ENCODE measurements at regions not wholly inside any gene's neighbourhood (a gene's known extent, or its start where the extent isn't known, plus 50 kb on each side); places are given as distances from the start of the nearest gene placed in this dataset.

DNA sequence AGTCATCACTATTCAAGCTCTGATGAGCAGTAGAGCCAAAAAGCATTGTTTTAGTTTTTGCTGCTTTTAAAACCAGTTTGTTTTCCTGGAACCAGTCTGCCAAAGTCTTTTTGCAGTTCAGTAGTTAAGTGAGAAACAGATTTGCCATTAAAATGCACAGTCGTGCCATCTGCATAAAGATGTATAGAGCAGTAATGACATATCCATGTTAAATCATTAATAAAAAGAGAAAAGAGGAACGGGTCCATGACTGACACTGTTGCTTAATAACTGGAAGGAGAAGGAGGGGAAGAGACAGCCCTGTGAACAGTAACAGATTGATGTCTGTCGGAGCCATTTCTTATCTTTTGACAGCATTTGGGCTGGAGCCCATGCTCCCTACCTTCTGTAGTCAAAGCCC is 704.6 kb downstream of the SATB2 start:
- H3K4me3 Mint-ChIP-seq: no peak overlapping the region
- H3K9me3 Mint-ChIP-seq: no peaks in the 10 kb centered on the region
- CTCF ChIA-PET: no interaction called here
- H3K4me1 Mint-ChIP-seq (ENCODE audit: low read depth): no peaks in the 10 kb centered on the region
- H3K27ac Mint-ChIP-seq: no peak overlapping the region
- no peaks in the 10 kb centered on the region for H3K27me3 Mint-ChIP-seq (ENCODE audit: low read depth)
- intact Hi-C loops (cut with micrococcal nuclease): no loop called here
- DNase-seq: no peak
- H3K36me3 Mint-ChIP-seq (ENCODE audit: low read depth): no peaks in the 10 kb centered on the region

- Mint-ChIP-seq H3K27me3 (ENCODE audit: low read depth) (no peaks in the 10 kb centered on the region), H3K4me1 (ENCODE audit: low read depth) (no peaks in the 10 kb centered on the region), H3K27ac (no peak overlapping the region), H3K36me3 (ENCODE audit: low read depth) (no peaks in the 10 kb centered on the region), H3K4me3 (no peak overlapping the region), H3K9me3 (peaks cover 2% of the 10 kb centered on the region)
- intact Hi-C loops (cut with micrococcal nuclease): no loop called here
- no peak for DNase-seq
- CTCF ChIA-PET: no interaction called here
Observed at GRCh38 chr2:198749364-198749763, 708.4 kb downstream of the SATB2 start.

GRCh38 chr2:198731842-198732399 is 725.8 kb downstream of the SATB2 start:
- Mint-ChIP-seq H3K4me3 (no peak overlapping the region), H3K36me3 (ENCODE audit: low read depth) (no peaks in the 10 kb centered on the region), H3K4me1 (ENCODE audit: low read depth) (no peaks in the 10 kb centered on the region), H3K27ac (no peak overlapping the region), H3K27me3 (ENCODE audit: low read depth) (no peaks in the 10 kb centered on the region), H3K9me3 (no peaks in the 10 kb centered on the region)
- DNase-seq: no peak
- intact Hi-C loops (cut with micrococcal nuclease): no loop called here
- CTCF ChIA-PET: no interaction called here

DNA sequence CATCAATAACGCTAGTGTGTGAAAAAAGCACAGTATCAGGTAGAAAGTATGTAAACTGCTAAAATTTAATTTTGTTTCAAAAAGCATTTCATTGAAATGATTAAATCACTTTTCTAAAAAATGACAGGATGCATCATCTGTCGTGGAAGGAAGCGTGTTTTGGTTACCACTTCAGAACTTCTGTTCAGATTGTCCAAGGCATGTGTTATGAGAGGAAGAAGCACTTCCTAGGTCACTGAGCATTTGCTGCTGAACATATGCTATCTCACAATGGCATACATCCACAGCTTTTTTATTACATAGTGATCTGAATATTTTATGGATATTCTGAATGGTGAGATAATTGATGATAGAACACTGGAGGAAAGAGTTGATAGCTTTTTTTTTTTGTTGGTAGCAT is 737.5 kb downstream of the SATB2 start:
- no peaks in the 10 kb centered on the region for H3K36me3 Mint-ChIP-seq (ENCODE audit: low read depth)
- DNase-seq: no peak
- no peaks in the 10 kb centered on the region for H3K9me3 Mint-ChIP-seq
- no peaks in the 10 kb centered on the region for H3K27me3 Mint-ChIP-seq (ENCODE audit: low read depth)
- H3K4me1 Mint-ChIP-seq (ENCODE audit: low read depth): no peaks in the 10 kb centered on the region
- intact Hi-C loops (cut with micrococcal nuclease): no loop called here
- H3K4me3 Mint-ChIP-seq: no peak overlapping the region
- CTCF ChIA-PET: no interaction called here
- no peak overlapping the region for H3K27ac Mint-ChIP-seq

- H3K4me3 Mint-ChIP-seq: no peak overlapping the region
- H3K4me1 Mint-ChIP-seq (ENCODE audit: low read depth): no peaks in the 10 kb centered on the region
- no peak overlapping the region for H3K27ac Mint-ChIP-seq
- intact Hi-C loops (cut with micrococcal nuclease): no loop called here
- no peaks in the 10 kb centered on the region for H3K36me3 Mint-ChIP-seq (ENCODE audit: low read depth)
- no peaks in the 10 kb centered on the region for H3K9me3 Mint-ChIP-seq
- no peaks in the 10 kb centered on the region for H3K27me3 Mint-ChIP-seq (ENCODE audit: low read depth)
- DNase-seq: no peak
- CTCF ChIA-PET: no interaction called here
Observed at GRCh38 chr2:198717451-198717850, 740.3 kb downstream of the SATB2 start.

GRCh38 chr2:198715302-198715835 is 742.4 kb downstream of the SATB2 start:
- CTCF ChIA-PET: no interaction called here
- DNase-seq: no peak
- Mint-ChIP-seq H3K4me3 (no peak overlapping the region), H3K36me3 (ENCODE audit: low read depth) (no peaks in the 10 kb centered on the region), H3K27me3 (ENCODE audit: low read depth) (no peaks in the 10 kb centered on the region), H3K9me3 (no peaks in the 10 kb centered on the region), H3K4me1 (ENCODE audit: low read depth) (no peaks in the 10 kb centered on the region), H3K27ac (no peak overlapping the region)
- intact Hi-C loops (cut with micrococcal nuclease): no loop called here

DNA sequence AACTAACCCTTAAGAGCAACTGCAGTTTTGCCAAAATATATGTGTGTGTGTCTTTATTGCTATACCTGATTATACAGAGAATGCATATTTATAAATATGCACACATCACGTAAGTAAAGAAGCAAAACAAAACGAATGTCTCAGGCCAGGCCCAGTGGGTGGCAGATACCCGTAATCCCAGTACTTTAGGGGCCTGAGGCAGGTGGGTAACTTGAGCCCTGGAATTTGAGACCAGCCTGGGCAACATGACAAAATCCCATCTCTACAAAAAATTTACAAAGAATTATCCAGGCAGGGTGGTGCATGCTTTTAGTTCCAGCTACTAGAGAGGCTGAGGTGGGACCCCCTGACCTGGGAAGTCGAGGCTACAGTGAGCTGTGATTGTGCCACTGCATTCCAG is 745.3 kb downstream of the SATB2 start:
- Mint-ChIP-seq H3K27ac (no peak overlapping the region), H3K27me3 (ENCODE audit: low read depth) (no peaks in the 10 kb centered on the region), H3K36me3 (ENCODE audit: low read depth) (no peaks in the 10 kb centered on the region), H3K9me3 (peaks cover 2% of the 10 kb centered on the region), H3K4me1 (ENCODE audit: low read depth) (no peaks in the 10 kb centered on the region), H3K4me3 (no peak overlapping the region)
- CTCF ChIA-PET: no interaction called here
- DNase-seq: no peak
- intact Hi-C loops (cut with micrococcal nuclease): no loop called here

DNA sequence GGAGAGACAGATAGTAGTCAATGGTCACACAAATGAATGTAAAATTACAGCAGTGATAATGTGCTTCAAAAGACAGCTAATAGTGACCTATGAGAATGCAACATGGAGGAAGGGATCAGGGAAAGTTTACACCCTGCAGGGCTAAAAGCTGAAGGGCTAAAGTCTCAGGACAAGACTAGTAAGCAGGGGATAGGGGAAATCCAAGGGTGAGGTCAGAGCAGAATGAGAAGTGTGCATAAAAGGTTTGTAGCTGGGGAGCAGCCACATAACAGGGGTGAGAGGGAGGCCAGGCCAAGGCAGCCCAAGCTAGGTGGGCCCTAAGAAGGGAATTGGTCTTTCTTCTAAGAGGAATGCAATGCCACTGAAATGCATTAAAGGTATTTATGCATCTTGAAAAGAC is 746.3 kb downstream of the SATB2 start:
- Mint-ChIP-seq H3K27me3 (ENCODE audit: low read depth) (no peaks in the 10 kb centered on the region), H3K27ac (no peak overlapping the region)

DNA sequence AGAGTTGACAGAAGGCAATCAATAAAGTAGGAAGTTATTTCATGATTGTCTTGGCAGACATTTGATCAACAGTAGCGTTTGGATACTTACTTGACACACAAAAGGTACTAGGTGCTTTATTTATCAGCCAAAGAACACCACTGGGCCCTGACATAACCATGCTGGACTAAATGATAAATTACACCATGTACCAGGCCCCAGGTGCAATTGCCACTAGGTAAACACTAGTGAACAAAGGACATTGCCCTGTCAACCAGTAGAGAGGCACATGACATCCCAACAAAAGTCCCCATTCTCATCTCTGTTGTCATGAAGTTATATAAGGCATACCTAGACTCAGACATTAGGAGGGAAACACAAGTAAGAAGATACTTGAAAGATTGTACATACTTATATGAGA is 747.2 kb downstream of the SATB2 start:
- Mint-ChIP-seq H3K27ac (no peak overlapping the region), H3K27me3 (ENCODE audit: low read depth) (no peaks in the 10 kb centered on the region), H3K9me3 (peaks cover 2% of the 10 kb centered on the region), H3K4me3 (no peak overlapping the region), H3K36me3 (ENCODE audit: low read depth) (no peaks in the 10 kb centered on the region), H3K4me1 (ENCODE audit: low read depth) (no peaks in the 10 kb centered on the region)
- intact Hi-C loops (cut with micrococcal nuclease): no loop called here
- DNase-seq: no peak
- CTCF ChIA-PET: no interaction called here

More for the DNA sequence above, 746.3 kb downstream of the SATB2 start:
- intact Hi-C loops (cut with micrococcal nuclease): no loop called here
- DNase-seq: no peak
- Mint-ChIP-seq H3K36me3 (ENCODE audit: low read depth) (no peaks in the 10 kb centered on the region), H3K9me3 (peaks cover 2% of the 10 kb centered on the region), H3K4me3 (no peak overlapping the region), H3K4me1 (ENCODE audit: low read depth) (no peaks in the 10 kb centered on the region)
- CTCF ChIA-PET: no interaction called here

DNA sequence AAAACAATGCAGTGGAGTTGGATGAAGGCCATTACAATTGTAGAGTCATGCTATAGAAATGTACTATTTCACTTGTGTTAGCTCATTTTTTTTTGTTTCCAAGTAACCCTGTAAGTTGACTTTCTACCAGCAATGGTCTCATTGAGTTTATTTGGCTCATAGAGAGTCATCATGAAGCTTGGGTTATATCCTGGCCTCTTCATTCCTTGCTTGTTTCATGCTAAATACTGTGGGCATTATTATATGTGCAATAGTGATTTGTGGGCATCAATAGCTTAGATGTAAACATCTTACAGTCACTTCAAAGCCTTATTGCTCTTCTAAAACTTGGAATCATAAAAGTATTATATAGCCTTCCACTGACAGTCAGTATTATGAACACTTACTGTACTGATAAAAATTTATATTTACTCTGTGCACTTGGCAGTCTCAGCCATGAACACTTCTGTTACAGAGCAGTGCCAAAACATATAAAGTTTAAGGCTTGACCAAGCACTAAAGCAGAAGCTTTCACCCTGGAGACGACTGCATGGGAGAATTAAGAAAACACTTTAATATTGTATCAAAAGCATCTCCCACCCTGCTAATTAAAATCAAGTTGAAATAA is 751.2 kb downstream of the SATB2 start:
- no peak for DNase-seq
- intact Hi-C loops (cut with micrococcal nuclease): no loop called here
- H3K27me3 Mint-ChIP-seq (ENCODE audit: low read depth): no peaks in the 10 kb centered on the region
- CTCF ChIA-PET: no interaction called here
- no peaks in the 10 kb centered on the region for H3K36me3 Mint-ChIP-seq (ENCODE audit: low read depth)
- H3K9me3 Mint-ChIP-seq: peaks cover 2% of the 10 kb centered on the region
- H3K4me3 Mint-ChIP-seq: no peak overlapping the region
- no peak overlapping the region for H3K27ac Mint-ChIP-seq
- no peaks in the 10 kb centered on the region for H3K4me1 Mint-ChIP-seq (ENCODE audit: low read depth)

GRCh38 chr2:198703281-198703680 is 754.5 kb downstream of the SATB2 start:
- DNase-seq: no peak
- no peaks in the 10 kb centered on the region for H3K36me3 Mint-ChIP-seq (ENCODE audit: low read depth)
- H3K27ac Mint-ChIP-seq: no peak overlapping the region
- CTCF ChIA-PET: no interaction called here
- H3K4me1 Mint-ChIP-seq (ENCODE audit: low read depth): no peaks in the 10 kb centered on the region
- no peaks in the 10 kb centered on the region for H3K9me3 Mint-ChIP-seq
- no peaks in the 10 kb centered on the region for H3K27me3 Mint-ChIP-seq (ENCODE audit: low read depth)
- intact Hi-C loops (cut with micrococcal nuclease): no loop called here
- no peak overlapping the region for H3K4me3 Mint-ChIP-seq

GRCh38 chr2:198702796-198703195 is 754.9 kb downstream of the SATB2 start:
- Mint-ChIP-seq H3K27me3 (ENCODE audit: low read depth) (no peaks in the 10 kb centered on the region), H3K9me3 (no peaks in the 10 kb centered on the region), H3K27ac (no peak overlapping the region), H3K36me3 (ENCODE audit: low read depth) (no peaks in the 10 kb centered on the region), H3K4me3 (no peak overlapping the region), H3K4me1 (ENCODE audit: low read depth) (no peaks in the 10 kb centered on the region)
- CTCF ChIA-PET: no interaction called here
- intact Hi-C loops (cut with micrococcal nuclease): no loop called here
- no peak for DNase-seq

DNA sequence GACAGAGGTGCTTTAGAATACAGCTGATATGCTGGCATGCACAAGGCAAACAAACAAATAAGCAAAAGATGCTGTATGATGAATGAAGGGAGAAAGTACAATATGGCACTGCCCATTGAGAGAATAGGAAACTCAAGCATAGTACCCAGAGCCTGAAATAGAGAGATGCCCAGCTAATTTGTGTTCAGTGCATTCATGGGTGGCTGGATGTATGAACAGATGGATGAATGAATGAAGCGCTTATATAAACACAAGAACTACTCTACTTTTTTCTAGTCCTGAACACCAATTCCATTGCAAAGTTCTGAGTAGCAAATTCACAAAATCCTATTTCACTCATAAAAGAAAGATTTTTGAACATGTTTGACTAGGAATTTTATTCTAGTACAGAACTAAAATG is 756.3 kb downstream of the SATB2 start:
- CTCF ChIA-PET: no interaction called here
- no peaks in the 10 kb centered on the region for H3K36me3 Mint-ChIP-seq (ENCODE audit: low read depth)
- no peak for DNase-seq
- intact Hi-C loops (cut with micrococcal nuclease): no loop called here
- H3K27ac Mint-ChIP-seq: no peak overlapping the region
- H3K9me3 Mint-ChIP-seq: no peaks in the 10 kb centered on the region
- H3K4me3 Mint-ChIP-seq: no peak overlapping the region
- peaks cover 2% of the 10 kb centered on the region for H3K27me3 Mint-ChIP-seq (ENCODE audit: low read depth)
- no peaks in the 10 kb centered on the region for H3K4me1 Mint-ChIP-seq (ENCODE audit: low read depth)
